CD4-positive, CD25-positive, alpha-beta regulatory T cell (primary cell): ENCODE measurements at regions not wholly inside any gene's neighbourhood (a gene's known extent, or its start where the extent isn't known, plus 50 kb on each side); places are given as distances from the start of the nearest gene placed in this dataset.

Source experiments
- ATAC-seq, 2 donors: fragments of 150-1000 bp; cut with Tn5 transposase; one replicate each; pipeline ENCODE4 v1.10.0; 2021; ENCODE audit warnings: low read depth in 2 of 2, moderate number of reproducible peaks in 2 of 2, moderate library complexity in 1 of 2
- DNase-seq, 3 donors: peaks; one replicate each; pipeline versions ENCODE4 v3.0.0 to v3.0.0-alpha.2; 2012 to 2022; ENCODE audit warnings: mixed read lengths in 1 of 3
- H3K27ac ChIP-seq: one replicate; pipeline ENCODE4 v1.7.0; 2013; ENCODE audit warnings: mild to moderate bottlenecking, low read length; ENCODE audit not compliant: insufficient read depth, poor library complexity, severe bottlenecking
- H3K27me3 ChIP-seq: one replicate; pipeline ENCODE4 v1.7.0; 2013; ENCODE audit warnings: low read length; ENCODE audit not compliant: control insufficient read depth, insufficient read depth
- H3K36me3 ChIP-seq: one replicate; pipeline ENCODE4 v1.7.0; 2013; ENCODE audit warnings: mild to moderate bottlenecking, low read length, moderate library complexity; ENCODE audit not compliant: control insufficient read depth, insufficient read depth
- H3K4me1 ChIP-seq: 2 replicates; pipeline ENCODE4 v1.7.0; 2013; ENCODE audit warnings: mild to moderate bottlenecking, low read length; ENCODE audit not compliant: insufficient read depth, control insufficient read depth, poor library complexity, severe bottlenecking
- H3K4me3 ChIP-seq: one replicate; pipeline ENCODE4 v1.7.0; 2013; ENCODE audit warnings: low read depth, mild to moderate bottlenecking, low read length, moderate library complexity
- H3K9me3 ChIP-seq, 2 experiments: 1 replicate in 1 of 2; 2 replicates in 1 of 2; pipeline ENCODE4 v1.7.0; 2013; ENCODE audit warnings: low read length in 2 of 2, mild to moderate bottlenecking in 1 of 2, moderate library complexity in 1 of 2; ENCODE audit not compliant: control insufficient read depth in 2 of 2
- H3K27ac Mint-ChIP-seq, 3 donors: one replicate each; pipeline ENCODE4 v1.8.0; 2020 to 2022; ENCODE audit warnings: mild to moderate bottlenecking in 3 of 3, mixed read lengths in 3 of 3, moderate library complexity in 2 of 3
- H3K27me3 Mint-ChIP-seq: one replicate; pipeline ENCODE4 v1.8.0; 2022; ENCODE audit warnings: mild to moderate bottlenecking, mixed read lengths
- H3K36me3 Mint-ChIP-seq: one replicate; pipeline ENCODE4 v1.8.0; 2020; ENCODE audit warnings: mixed read lengths
- H3K4me1 Mint-ChIP-seq, 4 donors: one replicate each; pipeline ENCODE4 v1.8.0; 2020 to 2022; ENCODE audit warnings: mixed read lengths in 4 of 4, mild to moderate bottlenecking in 1 of 4
- H3K4me3 Mint-ChIP-seq, 4 donors: one replicate each; pipeline ENCODE4 v1.8.0; 2020 to 2022; ENCODE audit warnings: mild to moderate bottlenecking in 4 of 4, mixed read lengths in 4 of 4, moderate library complexity in 3 of 4
- H3K9me3 Mint-ChIP-seq, 7 donors: one replicate each; pipeline ENCODE4 v1.8.0; 2020 to 2022; ENCODE audit warnings: mixed read lengths in 7 of 7, mild to moderate bottlenecking in 3 of 7, moderate library complexity in 2 of 7

GRCh38 chr20:60553095-60553494 lies 594.9 kb downstream of the CDH26 start:
- H3K27ac Mint-ChIP-seq = no peak overlapping the region
- DNase-seq = no peak
- no peaks in the 10 kb centered on the region for H3K9me3 ChIP-seq
- H3K4me3 ChIP-seq = no peak overlapping the region
- no peaks in the 10 kb centered on the region for H3K4me1 Mint-ChIP-seq
- H3K36me3 Mint-ChIP-seq = no peaks in the 10 kb centered on the region
- H3K27me3 Mint-ChIP-seq = peaks cover 5% of the 10 kb centered on the region
- H3K36me3 ChIP-seq = no peaks in the 10 kb centered on the region
- H3K9me3 Mint-ChIP-seq = peaks cover 0 to under 1% (median 0%) of the 10 kb centered on the region in 7 donors
- no peak for ATAC-seq
- H3K4me3 Mint-ChIP-seq = no peak overlapping the region
- H3K27ac ChIP-seq = no peak overlapping the region
- H3K27me3 ChIP-seq = no peaks in the 10 kb centered on the region
- no peaks in the 10 kb centered on the region for H3K4me1 ChIP-seq

GRCh38 chr20:60558486-60558885 lies 600.3 kb downstream of the CDH26 start:
- DNase-seq (no peak), ATAC-seq (no peak)
- H3K27ac Mint-ChIP-seq = no peak overlapping the region
- H3K27me3 Mint-ChIP-seq = peaks cover 14% of the 10 kb centered on the region
- Histone ChIP-seq H3K36me3 (no peaks in the 10 kb centered on the region), H3K9me3 (no peaks in the 10 kb centered on the region), H3K27ac (no peak overlapping the region), H3K27me3 (no peaks in the 10 kb centered on the region), H3K4me1 (no peaks in the 10 kb centered on the region), H3K4me3 (no peak overlapping the region)
- no peaks in the 10 kb centered on the region for H3K36me3 Mint-ChIP-seq
- H3K9me3 Mint-ChIP-seq = peaks cover 0 to 3% (median 0%) of the 10 kb centered on the region in 7 donors
- no peaks in the 10 kb centered on the region for H3K4me1 Mint-ChIP-seq
- H3K4me3 Mint-ChIP-seq = no peak overlapping the region

DNA sequence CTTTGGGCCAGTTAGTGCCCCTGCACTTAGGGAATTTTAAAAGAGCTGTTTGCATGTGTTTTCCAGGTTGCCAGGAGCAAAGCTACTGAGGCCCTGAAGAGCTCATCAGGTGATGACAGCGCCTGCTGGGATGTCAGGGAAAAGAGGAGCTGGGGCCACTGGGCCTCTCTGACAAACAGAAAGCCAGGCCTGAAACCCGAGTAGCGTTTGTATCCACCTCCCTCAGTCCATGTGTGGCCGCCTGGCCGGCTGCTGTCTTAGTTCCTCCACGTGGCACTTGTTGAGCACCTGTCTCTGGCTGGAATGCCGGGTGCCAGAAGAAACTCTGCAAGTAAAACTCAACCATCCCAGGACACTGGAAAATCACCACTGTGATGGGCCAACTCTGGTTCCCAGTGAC lies 601.2 kb downstream of the CDH26 start:
- no peaks in the 10 kb centered on the region for H3K4me1 ChIP-seq
- H3K9me3 Mint-ChIP-seq = peaks cover 0 to 3% (median 0%) of the 10 kb centered on the region in 7 donors
- ATAC-seq (no peak), DNase-seq (no peak)
- no peaks in the 10 kb centered on the region for H3K9me3 ChIP-seq
- peaks cover 14% of the 10 kb centered on the region for H3K27me3 Mint-ChIP-seq
- H3K27me3 ChIP-seq = no peaks in the 10 kb centered on the region
- H3K4me1 Mint-ChIP-seq = no peaks in the 10 kb centered on the region
- no peaks in the 10 kb centered on the region for H3K36me3 Mint-ChIP-seq
- H3K4me3 ChIP-seq = no peak overlapping the region
- no peak overlapping the region for H3K27ac ChIP-seq
- no peaks in the 10 kb centered on the region for H3K36me3 ChIP-seq
- H3K4me3 Mint-ChIP-seq = no peak overlapping the region
- H3K27ac Mint-ChIP-seq = no peak overlapping the region

GRCh38 chr20:60561052-60561451 lies 602.8 kb downstream of the CDH26 start:
- no peaks in the 10 kb centered on the region for H3K36me3 ChIP-seq
- H3K27ac ChIP-seq = no peak overlapping the region
- no peak overlapping the region for H3K27ac Mint-ChIP-seq
- no peaks in the 10 kb centered on the region for H3K4me1 Mint-ChIP-seq
- no peak overlapping the region for H3K4me3 Mint-ChIP-seq
- no peak for DNase-seq
- H3K9me3 ChIP-seq = no peaks in the 10 kb centered on the region
- no peaks in the 10 kb centered on the region for H3K36me3 Mint-ChIP-seq
- no peaks in the 10 kb centered on the region for H3K27me3 ChIP-seq
- H3K4me3 ChIP-seq = no peak overlapping the region
- ATAC-seq = no peak
- no peaks in the 10 kb centered on the region for H3K4me1 ChIP-seq
- peaks cover 0 to 3% (median 0%) of the 10 kb centered on the region in 7 donors for H3K9me3 Mint-ChIP-seq
- peaks cover 9% of the 10 kb centered on the region for H3K27me3 Mint-ChIP-seq

GRCh38 chr20:60565083-60565482 lies 606.9 kb downstream of the CDH26 start:
- Mint-ChIP-seq H3K4me3 (no peak overlapping the region), H3K27me3 (peaks cover 9% of the 10 kb centered on the region), H3K36me3 (no peaks in the 10 kb centered on the region), H3K27ac (no peak overlapping the region), H3K4me1 (no peaks in the 10 kb centered on the region), H3K9me3 (peaks cover 0 to 2% (median 0%) of the 10 kb centered on the region in 7 donors)
- no peak overlapping the region for H3K27ac ChIP-seq
- H3K36me3 ChIP-seq = no peaks in the 10 kb centered on the region
- DNase-seq = no peak
- H3K27me3 ChIP-seq = no peaks in the 10 kb centered on the region
- no peaks in the 10 kb centered on the region for H3K9me3 ChIP-seq
- no peaks in the 10 kb centered on the region for H3K4me1 ChIP-seq
- no peak for ATAC-seq
- no peak overlapping the region for H3K4me3 ChIP-seq

GRCh38 chr20:60565551-60565950 lies 607.3 kb downstream of the CDH26 start:
- DNase-seq = no peak
- ATAC-seq = no peak
- Histone ChIP-seq H3K9me3 (no peaks in the 10 kb centered on the region), H3K27ac (no peak overlapping the region), H3K4me3 (no peak overlapping the region), H3K27me3 (no peaks in the 10 kb centered on the region), H3K36me3 (no peaks in the 10 kb centered on the region), H3K4me1 (no peaks in the 10 kb centered on the region)
- Mint-ChIP-seq H3K27me3 (peaks cover 5% of the 10 kb centered on the region), H3K4me3 (no peak overlapping the region), H3K27ac (no peak overlapping the region), H3K4me1 (no peaks in the 10 kb centered on the region), H3K9me3 (peaks cover 0 to 2% (median 0%) of the 10 kb centered on the region in 7 donors), H3K36me3 (no peaks in the 10 kb centered on the region)

- H3K36me3 ChIP-seq = no peaks in the 10 kb centered on the region
- no peaks in the 10 kb centered on the region for H3K4me1 ChIP-seq
- H3K36me3 Mint-ChIP-seq = no peaks in the 10 kb centered on the region
- no peaks in the 10 kb centered on the region for H3K4me1 Mint-ChIP-seq
- H3K27me3 Mint-ChIP-seq = peaks cover 5% of the 10 kb centered on the region
- H3K27ac ChIP-seq = no peak overlapping the region
- no peak overlapping the region for H3K27ac Mint-ChIP-seq
- ATAC-seq (no peak), DNase-seq (no peak)
- no peaks in the 10 kb centered on the region for H3K27me3 ChIP-seq
- peaks cover 0 to 1% (median 0%) of the 10 kb centered on the region in 7 donors for H3K9me3 Mint-ChIP-seq
- H3K4me3 ChIP-seq = no peak overlapping the region
- H3K4me3 Mint-ChIP-seq = no peak overlapping the region
- H3K9me3 ChIP-seq = no peaks in the 10 kb centered on the region
These were observed 610.9 kb downstream of the CDH26 start for GRCh38 chr20:60569116-60569515.

DNA sequence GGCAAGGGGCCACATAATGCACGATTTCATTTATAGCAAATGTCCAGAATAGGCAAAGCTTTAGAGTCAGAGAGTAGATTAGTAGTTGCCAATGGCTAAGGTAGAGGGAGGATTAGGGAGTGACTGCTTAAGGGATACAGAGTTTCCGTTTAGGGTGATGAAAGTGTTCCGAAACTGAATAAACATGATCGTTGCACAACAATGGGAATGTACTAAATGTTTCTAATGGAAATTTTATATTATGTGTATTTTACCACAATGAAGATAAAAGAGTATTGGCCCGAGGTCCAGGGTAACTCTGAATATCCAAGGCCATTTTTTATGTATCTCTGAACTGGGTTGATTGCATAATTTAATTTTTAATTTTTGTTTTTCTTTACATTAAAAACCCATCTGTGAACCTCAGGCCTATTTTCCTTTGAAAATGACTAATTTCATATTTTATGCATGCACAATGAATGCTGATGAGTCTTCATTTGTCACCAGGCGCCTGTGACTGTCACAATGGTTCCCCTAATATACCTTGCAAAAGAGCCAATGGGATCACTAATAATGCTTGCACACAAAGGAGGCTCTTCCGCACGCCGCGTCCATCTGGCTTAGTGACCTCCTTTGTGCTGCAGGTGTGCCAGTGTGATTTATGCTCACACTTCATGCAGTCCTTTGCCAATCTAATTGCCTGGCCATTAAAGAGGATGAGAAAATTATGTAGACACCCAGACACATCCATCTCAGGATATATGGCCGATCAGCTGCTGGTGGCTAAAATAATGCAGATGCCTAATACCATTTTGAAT lies 612.5 kb downstream of the CDH26 start:
- no peaks in the 10 kb centered on the region for H3K36me3 Mint-ChIP-seq
- no peak overlapping the region for H3K4me3 Mint-ChIP-seq
- ATAC-seq (no peak), DNase-seq (no peak)
- Histone ChIP-seq H3K4me1 (no peaks in the 10 kb centered on the region), H3K4me3 (no peak overlapping the region), H3K27ac (no peak overlapping the region), H3K9me3 (no peaks in the 10 kb centered on the region), H3K36me3 (no peaks in the 10 kb centered on the region), H3K27me3 (no peaks in the 10 kb centered on the region)
- no peaks in the 10 kb centered on the region for H3K4me1 Mint-ChIP-seq
- H3K9me3 Mint-ChIP-seq = no peaks in the 10 kb centered on the region
- no peak overlapping the region for H3K27ac Mint-ChIP-seq
- peaks cover 5% of the 10 kb centered on the region for H3K27me3 Mint-ChIP-seq
